ENCODE measurements at regions not wholly inside any gene's neighbourhood (a gene's known extent, or its start where the extent isn't known, plus 50 kb on each side); places are given as distances from the start of the nearest gene placed in this dataset.

DNA sequence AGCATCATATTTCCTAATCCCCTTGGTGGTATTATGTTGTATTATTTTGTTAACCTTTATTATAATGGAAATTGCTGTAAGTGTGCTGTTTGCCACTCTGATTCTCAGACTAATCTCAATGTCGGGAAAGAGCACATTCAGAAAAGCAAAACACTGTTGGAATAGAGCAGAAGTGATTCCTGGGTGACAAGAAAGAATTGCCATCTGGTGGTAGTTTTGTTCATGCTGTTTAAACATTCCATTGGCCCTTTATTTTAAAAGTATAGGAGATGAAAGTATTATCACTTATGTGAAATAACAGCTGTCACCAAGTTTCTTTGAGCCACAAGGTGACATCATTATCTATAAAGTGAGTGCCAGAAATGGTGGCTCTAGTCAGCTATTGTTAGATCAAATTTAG lies 301.3 kb upstream of the SGCD start:
- Mint-ChIP-seq H3K27me3 (ENCODE audit: insufficient read depth) (no peaks in the 10 kb centered on the region), H3K4me3 (no peak overlapping the region), H3K4me1 (no peaks in the 10 kb centered on the region), H3K27ac (no peak overlapping the region), H3K9me3 (no peaks in the 10 kb centered on the region), H3K36me3 (ENCODE audit: low read depth) (no peaks in the 10 kb centered on the region)
- 89 to 91% methylated on average over 1 of the region's 1 CpG for WGBS, 2 experiments (ENCODE audit: insufficient coverage in 1 of 2, insufficient read length in 1 of 2)
- no peaks in the 10 kb centered on the region for H3K9me3 ChIP-seq (ENCODE audit: control insufficient read depth, low read length)
- H3K9ac ChIP-seq (ENCODE audit: extremely low read depth, low read length, poor library complexity, severe bottlenecking) = no peak overlapping the region
- no peaks in the 10 kb centered on the region for H3K27me3 ChIP-seq (ENCODE audit: control insufficient read depth, insufficient read depth, low read length, poor library complexity, severe bottlenecking)
- no peaks in the 10 kb centered on the region for H3K4me1 ChIP-seq (ENCODE audit: control insufficient read depth, insufficient read depth, low read length)
- no peak overlapping the region for H3K4me3 ChIP-seq (ENCODE audit: low read length)
- no peak overlapping the region for H3K27ac ChIP-seq (ENCODE audit: low read depth, low read length)
- no peaks in the 10 kb centered on the region for H3K36me3 ChIP-seq (ENCODE audit: control insufficient read depth, insufficient read depth, low read length)
- TF ChIP-seq, protein P1, sequence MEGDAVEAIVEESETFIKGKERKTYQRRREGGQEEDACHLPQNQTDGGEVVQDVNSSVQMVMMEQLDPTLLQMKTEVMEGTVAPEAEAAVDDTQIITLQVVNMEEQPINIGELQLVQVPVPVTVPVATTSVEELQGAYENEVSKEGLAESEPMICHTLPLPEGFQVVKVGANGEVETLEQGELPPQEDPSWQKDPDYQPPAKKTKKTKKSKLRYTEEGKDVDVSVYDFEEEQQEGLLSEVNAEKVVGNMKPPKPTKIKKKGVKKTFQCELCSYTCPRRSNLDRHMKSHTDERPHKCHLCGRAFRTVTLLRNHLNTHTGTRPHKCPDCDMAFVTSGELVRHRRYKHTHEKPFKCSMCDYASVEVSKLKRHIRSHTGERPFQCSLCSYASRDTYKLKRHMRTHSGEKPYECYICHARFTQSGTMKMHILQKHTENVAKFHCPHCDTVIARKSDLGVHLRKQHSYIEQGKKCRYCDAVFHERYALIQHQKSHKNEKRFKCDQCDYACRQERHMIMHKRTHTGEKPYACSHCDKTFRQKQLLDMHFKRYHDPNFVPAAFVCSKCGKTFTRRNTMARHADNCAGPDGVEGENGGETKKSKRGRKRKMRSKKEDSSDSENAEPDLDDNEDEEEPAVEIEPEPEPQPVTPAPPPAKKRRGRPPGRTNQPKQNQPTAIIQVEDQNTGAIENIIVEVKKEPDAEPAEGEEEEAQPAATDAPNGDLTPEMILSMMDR (conservative IDR thresholded peaks at IDR 0.05) = no peak
- DNase-seq = no peak

DNA sequence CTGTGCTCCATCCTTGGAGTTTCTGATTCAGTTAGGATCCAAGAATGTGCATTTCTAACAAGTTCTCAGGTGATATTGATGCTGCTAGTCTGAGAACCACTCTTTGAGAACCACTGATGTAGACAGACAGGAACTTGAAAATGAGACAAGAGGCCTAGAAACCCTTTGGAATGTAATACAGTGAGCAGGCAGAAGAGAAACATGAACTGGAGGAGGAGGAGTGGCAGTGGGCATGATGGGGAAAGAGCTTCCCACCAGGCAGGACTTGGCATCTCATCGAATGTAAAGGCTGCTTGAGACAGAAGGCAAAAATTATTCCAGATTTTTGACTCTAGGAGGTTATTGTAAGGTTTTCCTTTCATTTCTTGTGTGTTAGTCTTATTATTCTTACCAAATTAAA lies 295.8 kb upstream of the SGCD start:
- no peaks in the 10 kb centered on the region for H3K27me3 ChIP-seq (ENCODE audit: control insufficient read depth, insufficient read depth, low read length, poor library complexity, severe bottlenecking)
- DNase-seq = no peak
- no peaks in the 10 kb centered on the region for H3K36me3 Mint-ChIP-seq (ENCODE audit: low read depth)
- H3K9me3 Mint-ChIP-seq = no peaks in the 10 kb centered on the region
- no peak overlapping the region for H3K27ac ChIP-seq (ENCODE audit: low read depth, low read length)
- H3K27me3 Mint-ChIP-seq (ENCODE audit: insufficient read depth) = peaks cover 2% of the 10 kb centered on the region
- no peaks in the 10 kb centered on the region for H3K9me3 ChIP-seq (ENCODE audit: control insufficient read depth, low read length)
- TF ChIP-seq, protein P1 (conservative IDR thresholded peaks at IDR 0.05) = no peak
- H3K4me3 ChIP-seq (ENCODE audit: low read length) = no peak overlapping the region
- no peaks in the 10 kb centered on the region for H3K36me3 ChIP-seq (ENCODE audit: control insufficient read depth, insufficient read depth, low read length)
- peaks cover 4% of the 10 kb centered on the region for H3K4me1 Mint-ChIP-seq
- no peak overlapping the region for H3K27ac Mint-ChIP-seq
- H3K9ac ChIP-seq (ENCODE audit: extremely low read depth, low read length, poor library complexity, severe bottlenecking) = no peak overlapping the region
- H3K4me3 Mint-ChIP-seq = no peak overlapping the region
- 100% methylated on average over 1 of the region's 1 CpG for WGBS, 2 experiments (ENCODE audit: insufficient coverage in 1 of 2, insufficient read length in 1 of 2)
- no peaks in the 10 kb centered on the region for H3K4me1 ChIP-seq (ENCODE audit: control insufficient read depth, insufficient read depth, low read length)

DNA sequence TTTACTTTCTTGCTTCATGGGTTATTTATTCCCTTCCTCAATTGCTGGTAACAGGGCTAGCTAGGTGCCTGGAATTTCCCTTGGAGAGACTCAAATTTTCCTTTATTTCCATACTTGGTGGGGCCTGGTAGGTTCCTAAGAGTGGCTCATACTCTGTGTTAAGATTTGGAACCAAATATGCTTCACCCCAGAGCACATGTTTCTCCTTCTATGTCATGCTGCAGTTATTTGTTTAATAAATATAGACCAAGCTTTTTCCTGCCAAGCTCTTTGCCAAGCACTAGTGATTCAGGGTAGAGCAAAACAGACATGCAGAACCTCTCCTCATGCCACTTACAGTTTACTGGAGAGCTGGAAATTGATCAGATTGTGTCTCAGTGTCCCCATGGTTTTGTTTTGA lies 290.3 kb upstream of the SGCD start:
- Mint-ChIP-seq H3K4me3 (no peak overlapping the region), H3K36me3 (ENCODE audit: low read depth) (no peaks in the 10 kb centered on the region), H3K4me1 (peaks cover 13% of the 10 kb centered on the region), H3K27me3 (ENCODE audit: insufficient read depth) (peaks cover 5% of the 10 kb centered on the region), H3K9me3 (no peaks in the 10 kb centered on the region), H3K27ac (no peak overlapping the region)
- Histone ChIP-seq H3K9ac (ENCODE audit: extremely low read depth, low read length, poor library complexity, severe bottlenecking) (no peak overlapping the region), H3K27me3 (ENCODE audit: control insufficient read depth, insufficient read depth, low read length, poor library complexity, severe bottlenecking) (no peaks in the 10 kb centered on the region), H3K4me3 (ENCODE audit: low read length) (no peak overlapping the region), H3K9me3 (ENCODE audit: control insufficient read depth, low read length) (no peaks in the 10 kb centered on the region), H3K4me1 (ENCODE audit: control insufficient read depth, insufficient read depth, low read length) (no peaks in the 10 kb centered on the region), H3K27ac (ENCODE audit: low read depth, low read length) (no peak overlapping the region), H3K36me3 (ENCODE audit: control insufficient read depth, insufficient read depth, low read length) (no peaks in the 10 kb centered on the region)
- DNase-seq = no peak
- TF ChIP-seq, protein P1 (conservative IDR thresholded peaks at IDR 0.05) = no peak
